ENCODE measurements at regions not wholly inside any gene's neighbourhood (a gene's known extent, or its start where the extent isn't known, plus 50 kb on each side); places are given as distances from the start of the nearest gene placed in this dataset.
"Not testable (repeated sequence)": the region's sequence is repeated elsewhere in the genome, so short reads cannot be mapped to it uniquely, and the experiment has no call there.

- Histone ChIP-seq H3K36me3 (ENCODE audit: control insufficient read depth in 2 of 2, insufficient read depth in 2 of 2, low read length in 1 of 2) (no peaks in the 10 kb centered on the region), H3K9me3 (ENCODE audit: control insufficient read depth in 2 of 2, insufficient read depth in 1 of 2, low read depth in 1 of 2, low read length in 1 of 2) (no peaks in the 10 kb centered on the region), H3K4me3 (ENCODE audit: low read depth in 1 of 2, low read length in 2 of 2) (no peak overlapping the region), H3K27me3 (ENCODE audit: control insufficient read depth in 1 of 2, insufficient read depth in 2 of 2, low read length in 2 of 2) (no peaks in the 10 kb centered on the region), H3K4me1 (ENCODE audit: control insufficient read depth in 2 of 2, insufficient read depth in 2 of 2, low read length in 1 of 2) (no peaks in the 10 kb centered on the region), H3K27ac (ENCODE audit: low read depth in 2 of 2, low read length in 1 of 2) (no peak overlapping the region)
- 46 to 52% methylated on average over 2 of the region's 2 CpGs for WGBS, 2 donors
Measured at GRCh38 chr6:86142326-86142725, 499.6 kb upstream of the SYNCRIP start.

DNA sequence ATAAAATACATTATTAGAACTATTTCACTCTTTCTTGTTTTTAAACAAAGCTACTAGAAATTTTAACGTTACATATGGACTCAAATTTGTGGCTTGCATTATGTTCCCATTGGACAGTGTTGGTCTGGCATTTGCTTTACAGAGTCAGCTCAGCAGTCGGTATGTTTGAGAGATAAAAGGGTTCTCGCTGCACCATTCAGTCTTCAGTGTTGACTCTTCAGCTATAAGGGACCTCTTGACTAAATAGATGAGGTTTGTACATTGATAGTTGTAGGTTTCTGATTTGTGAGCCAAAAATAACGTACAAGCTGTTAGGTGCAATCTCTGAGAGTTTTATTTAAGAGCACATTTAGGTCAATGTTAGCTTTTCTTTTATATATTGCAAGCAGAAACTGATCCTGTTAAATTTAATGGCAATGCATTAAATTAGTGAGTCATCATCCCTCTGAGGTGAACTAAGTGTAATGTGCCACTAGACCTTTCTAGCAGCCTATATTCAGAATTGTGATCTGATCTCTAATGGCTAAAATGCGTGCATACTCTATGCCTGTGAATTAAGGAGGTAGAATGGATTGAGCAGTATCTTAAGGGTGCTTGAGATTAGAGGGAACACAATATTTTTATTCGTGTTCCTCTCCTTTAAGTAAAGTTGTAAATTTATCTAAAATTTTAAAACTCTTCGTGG lies 485.6 kb upstream of the SYNCRIP start:
- Histone ChIP-seq H3K27ac (ENCODE audit: low read depth in 2 of 2, low read length in 1 of 2) (no peak overlapping the region), H3K9me3 (ENCODE audit: control insufficient read depth in 2 of 2, insufficient read depth in 1 of 2, low read depth in 1 of 2, low read length in 1 of 2) (no peaks in the 10 kb centered on the region), H3K27me3 (ENCODE audit: control insufficient read depth in 1 of 2, insufficient read depth in 2 of 2, low read length in 2 of 2) (no peaks in the 10 kb centered on the region), H3K4me1 (ENCODE audit: control insufficient read depth in 2 of 2, insufficient read depth in 2 of 2, low read length in 1 of 2) (no peaks in the 10 kb centered on the region), H3K36me3 (ENCODE audit: control insufficient read depth in 2 of 2, insufficient read depth in 2 of 2, low read length in 1 of 2) (no peaks in the 10 kb centered on the region), H3K4me3 (ENCODE audit: low read depth in 1 of 2, low read length in 2 of 2) (no peak overlapping the region)
- 53 to 60% methylated on average over 7 of the region's 7 CpGs for WGBS, 2 donors

DNA sequence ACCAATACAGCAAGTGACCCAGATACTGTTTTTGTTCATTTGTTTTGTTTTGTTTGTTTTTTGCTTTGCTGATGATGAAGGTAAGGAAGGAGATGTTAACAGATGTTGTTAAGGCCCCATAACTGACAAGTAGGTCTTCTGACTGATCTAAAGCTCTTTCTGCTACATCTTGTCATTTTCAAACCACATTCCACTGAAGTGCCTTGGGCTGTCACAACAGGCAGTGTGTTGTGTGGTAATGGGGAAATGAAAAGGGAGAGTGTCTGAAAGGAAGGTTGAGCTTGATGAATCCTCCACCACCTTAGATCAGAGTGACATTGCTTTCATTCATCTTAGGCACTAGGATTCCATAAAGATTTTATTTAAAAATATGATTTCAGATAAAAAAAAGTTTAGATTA lies 479.4 kb upstream of the SYNCRIP start:
- Histone ChIP-seq H3K27me3 (ENCODE audit: control insufficient read depth in 1 of 2, insufficient read depth in 2 of 2, low read length in 2 of 2) (no peaks in the 10 kb centered on the region), H3K4me1 (ENCODE audit: control insufficient read depth in 2 of 2, insufficient read depth in 2 of 2, low read length in 1 of 2) (no peaks in the 10 kb centered on the region), H3K4me3 (ENCODE audit: low read depth in 1 of 2, low read length in 2 of 2) (no peak overlapping the region), H3K36me3 (ENCODE audit: control insufficient read depth in 2 of 2, insufficient read depth in 2 of 2, low read length in 1 of 2) (no peaks in the 10 kb centered on the region), H3K27ac (ENCODE audit: low read depth in 2 of 2, low read length in 1 of 2) (no peak overlapping the region), H3K9me3 (ENCODE audit: control insufficient read depth in 2 of 2, insufficient read depth in 1 of 2, low read depth in 1 of 2, low read length in 1 of 2) (no peaks in the 10 kb centered on the region)

DNA sequence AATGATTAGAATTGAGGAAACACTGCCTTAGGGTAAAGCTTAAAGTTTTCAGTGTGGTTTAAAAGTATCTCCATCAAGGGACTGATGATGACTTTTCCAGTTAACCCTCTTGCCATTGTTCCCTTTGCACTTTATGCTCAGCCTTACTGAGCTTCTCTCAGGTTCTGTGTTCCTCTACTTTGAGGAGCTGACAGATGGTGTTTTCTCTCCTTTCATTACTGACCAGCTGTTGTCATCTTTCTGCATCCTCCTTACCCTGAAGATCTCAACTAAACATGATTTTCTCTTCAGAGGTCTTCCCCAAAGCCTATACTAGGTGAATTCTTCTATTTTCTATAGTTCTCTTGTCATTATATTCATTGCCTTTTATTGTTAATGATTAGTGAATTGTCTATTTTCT lies 475.6 kb upstream of the SYNCRIP start:
- Histone ChIP-seq H3K27ac (ENCODE audit: low read depth in 2 of 2, low read length in 1 of 2) (no peak overlapping the region), H3K36me3 (ENCODE audit: control insufficient read depth in 2 of 2, insufficient read depth in 2 of 2, low read length in 1 of 2) (no peaks in the 10 kb centered on the region), H3K4me3 (ENCODE audit: low read depth in 1 of 2, low read length in 2 of 2) (no peak overlapping the region), H3K27me3 (ENCODE audit: control insufficient read depth in 1 of 2, insufficient read depth in 2 of 2, low read length in 2 of 2) (no peaks in the 10 kb centered on the region), H3K4me1 (ENCODE audit: control insufficient read depth in 2 of 2, insufficient read depth in 2 of 2, low read length in 1 of 2) (no peaks in the 10 kb centered on the region), H3K9me3 (ENCODE audit: control insufficient read depth in 2 of 2, insufficient read depth in 1 of 2, low read depth in 1 of 2, low read length in 1 of 2) (peaks cover 0 to 2% of the 10 kb centered on the region in 2 donors)

GRCh38 chr6:86107985-86108384 lies 465.3 kb upstream of the SYNCRIP start:
- WGBS, 2 donors: 77 to 78% methylated on average over 2 of the region's 2 CpGs
- no peaks in the 10 kb centered on the region for H3K27me3 ChIP-seq (ENCODE audit: control insufficient read depth in 1 of 2, insufficient read depth in 2 of 2, low read length in 2 of 2)
- H3K4me3 ChIP-seq (ENCODE audit: low read depth in 1 of 2, low read length in 2 of 2): no peak overlapping the region
- H3K9me3 ChIP-seq (ENCODE audit: control insufficient read depth in 2 of 2, insufficient read depth in 1 of 2, low read depth in 1 of 2, low read length in 1 of 2): peaks cover 0 to 2% of the 10 kb centered on the region in 2 donors
- no peak overlapping the region for H3K27ac ChIP-seq (ENCODE audit: low read depth in 2 of 2, low read length in 1 of 2)
- no peaks in the 10 kb centered on the region for H3K36me3 ChIP-seq (ENCODE audit: control insufficient read depth in 2 of 2, insufficient read depth in 2 of 2, low read length in 1 of 2)
- H3K4me1 ChIP-seq (ENCODE audit: control insufficient read depth in 2 of 2, insufficient read depth in 2 of 2, low read length in 1 of 2): no peaks in the 10 kb centered on the region

DNA sequence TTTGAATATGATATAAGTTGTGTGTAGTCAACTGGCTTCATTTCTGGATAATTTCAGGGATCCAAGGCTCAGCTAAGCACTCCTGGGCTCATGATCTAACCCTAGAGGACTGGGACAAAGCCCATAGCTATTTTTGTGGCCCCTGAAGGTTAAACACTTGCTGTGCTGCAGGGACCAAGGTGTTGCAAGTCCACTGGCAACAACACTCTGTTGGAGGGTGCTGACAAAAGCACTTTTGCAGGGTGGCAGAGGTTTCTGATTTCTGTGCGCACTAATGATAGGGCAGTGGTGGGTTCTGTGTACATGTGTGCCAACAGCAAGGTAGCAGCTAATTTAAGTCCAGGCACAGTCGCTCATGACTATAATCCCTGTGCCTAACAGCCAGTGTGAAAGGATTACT lies 445.3 kb upstream of the SYNCRIP start:
- no peak overlapping the region for H3K4me3 ChIP-seq (ENCODE audit: low read depth in 1 of 2, low read length in 2 of 2)
- no peaks in the 10 kb centered on the region for H3K36me3 ChIP-seq (ENCODE audit: control insufficient read depth in 2 of 2, insufficient read depth in 2 of 2, low read length in 1 of 2)
- H3K4me1 ChIP-seq (ENCODE audit: control insufficient read depth in 2 of 2, insufficient read depth in 2 of 2, low read length in 1 of 2): no peaks in the 10 kb centered on the region
- H3K27me3 ChIP-seq (ENCODE audit: control insufficient read depth in 1 of 2, insufficient read depth in 2 of 2, low read length in 2 of 2): no peaks in the 10 kb centered on the region
- WGBS, 2 donors: 90 to 94% methylated on average over 2 of the region's 2 CpGs
- no peaks in the 10 kb centered on the region for H3K9me3 ChIP-seq (ENCODE audit: control insufficient read depth in 2 of 2, insufficient read depth in 1 of 2, low read depth in 1 of 2, low read length in 1 of 2)
- no peak overlapping the region for H3K27ac ChIP-seq (ENCODE audit: low read depth in 2 of 2, low read length in 1 of 2)

- no peaks in the 10 kb centered on the region for H3K27me3 ChIP-seq (ENCODE audit: control insufficient read depth in 1 of 2, insufficient read depth in 2 of 2, low read length in 2 of 2)
- 32 to 40% methylated on average over 1 of the region's 1 CpG for WGBS, 2 donors
- H3K4me1 ChIP-seq (ENCODE audit: control insufficient read depth in 2 of 2, insufficient read depth in 2 of 2, low read length in 1 of 2): no peaks in the 10 kb centered on the region
- H3K4me3 ChIP-seq (ENCODE audit: low read depth in 1 of 2, low read length in 2 of 2): no peak overlapping the region
- no peak overlapping the region for H3K27ac ChIP-seq (ENCODE audit: low read depth in 2 of 2, low read length in 1 of 2)
- no peaks in the 10 kb centered on the region for H3K36me3 ChIP-seq (ENCODE audit: control insufficient read depth in 2 of 2, insufficient read depth in 2 of 2, low read length in 1 of 2)
- H3K9me3 ChIP-seq (ENCODE audit: control insufficient read depth in 2 of 2, insufficient read depth in 1 of 2, low read depth in 1 of 2, low read length in 1 of 2): no peaks in the 10 kb centered on the region
Measured at GRCh38 chr6:86079938-86080337, 437.3 kb upstream of the SYNCRIP start.

DNA sequence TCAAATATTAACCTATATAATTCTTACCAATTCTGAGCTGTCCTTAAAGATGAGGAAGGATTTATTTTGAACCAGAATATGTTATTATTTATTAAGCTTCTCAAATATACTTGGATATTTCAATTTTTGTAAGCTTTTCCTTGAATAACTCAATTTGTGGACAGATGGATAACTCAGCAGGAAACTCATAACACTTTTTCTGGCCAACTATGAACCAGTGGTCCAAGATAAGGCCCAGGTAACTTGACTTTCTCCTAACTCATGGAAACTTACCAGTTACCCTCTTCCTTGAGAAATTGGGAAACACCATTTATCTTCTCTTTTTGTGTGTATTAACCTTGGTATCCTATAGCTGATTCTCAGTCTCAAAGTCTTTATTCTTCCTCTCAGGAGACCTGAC lies 427.5 kb upstream of the SYNCRIP start:
- Histone ChIP-seq H3K27me3 (ENCODE audit: control insufficient read depth in 1 of 2, insufficient read depth in 2 of 2, low read length in 2 of 2) (no peaks in the 10 kb centered on the region), H3K27ac (ENCODE audit: low read depth in 2 of 2, low read length in 1 of 2) (no peak overlapping the region), H3K4me3 (ENCODE audit: low read depth in 1 of 2, low read length in 2 of 2) (no peak overlapping the region), H3K9me3 (ENCODE audit: control insufficient read depth in 2 of 2, insufficient read depth in 1 of 2, low read depth in 1 of 2, low read length in 1 of 2) (peaks cover 3 to 6% of the 10 kb centered on the region in 2 donors), H3K36me3 (ENCODE audit: control insufficient read depth in 2 of 2, insufficient read depth in 2 of 2, low read length in 1 of 2) (no peaks in the 10 kb centered on the region), H3K4me1 (ENCODE audit: control insufficient read depth in 2 of 2, insufficient read depth in 2 of 2, low read length in 1 of 2) (no peaks in the 10 kb centered on the region)

GRCh38 chr6:86065002-86065401 lies 422.3 kb upstream of the SYNCRIP start:
- H3K4me1 ChIP-seq (ENCODE audit: control insufficient read depth in 2 of 2, insufficient read depth in 2 of 2, low read length in 1 of 2); H3K27ac ChIP-seq (ENCODE audit: low read depth in 2 of 2, low read length in 1 of 2); H3K4me3 ChIP-seq (ENCODE audit: low read depth in 1 of 2, low read length in 2 of 2); H3K27me3 ChIP-seq (ENCODE audit: control insufficient read depth in 1 of 2, insufficient read depth in 2 of 2, low read length in 2 of 2); H3K9me3 ChIP-seq (ENCODE audit: control insufficient read depth in 2 of 2, insufficient read depth in 1 of 2, low read depth in 1 of 2, low read length in 1 of 2); H3K36me3 ChIP-seq (ENCODE audit: control insufficient read depth in 2 of 2, insufficient read depth in 2 of 2, low read length in 1 of 2): not testable (repeated sequence)
- 86 to 92% methylated on average over 3 of the region's 3 CpGs for WGBS, 2 donors

DNA sequence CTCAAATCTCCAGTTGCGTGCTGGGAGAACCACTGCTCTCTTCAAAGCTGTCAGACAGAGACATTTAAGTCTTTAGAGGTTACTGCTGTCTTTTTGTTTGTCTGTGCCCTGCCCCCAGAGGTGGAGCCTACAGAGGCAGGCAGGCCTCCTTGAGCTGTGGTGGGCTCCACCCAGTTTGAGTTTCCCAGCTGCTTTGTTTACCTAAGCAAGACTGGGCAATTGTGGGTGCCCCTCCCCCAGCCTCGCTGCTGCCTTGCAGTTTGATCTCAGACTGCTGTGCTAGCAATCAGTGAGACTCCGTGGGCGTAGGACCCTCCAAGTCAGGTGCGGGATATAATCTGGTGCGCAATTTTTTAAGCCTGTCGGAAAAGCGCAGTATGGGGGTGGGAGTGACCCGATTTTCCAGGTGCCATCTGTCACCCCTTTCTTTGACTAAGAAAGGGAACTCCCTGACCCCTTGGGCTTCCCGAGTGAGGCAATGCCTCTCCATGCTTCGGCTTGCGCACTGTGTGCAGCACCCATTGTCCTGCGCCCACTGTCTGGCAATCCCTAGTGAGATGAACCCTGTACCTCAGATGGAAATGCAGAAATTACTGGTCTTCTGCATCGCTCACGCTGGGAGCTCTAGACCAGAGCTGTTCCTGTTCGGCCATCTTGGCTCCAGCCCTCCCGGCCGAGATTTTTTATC lies 414.8 kb upstream of the SYNCRIP start:
- H3K4me3 ChIP-seq (ENCODE audit: low read depth in 1 of 2, low read length in 2 of 2); H3K27me3 ChIP-seq (ENCODE audit: control insufficient read depth in 1 of 2, insufficient read depth in 2 of 2, low read length in 2 of 2); H3K4me1 ChIP-seq (ENCODE audit: control insufficient read depth in 2 of 2, insufficient read depth in 2 of 2, low read length in 1 of 2); H3K9me3 ChIP-seq (ENCODE audit: control insufficient read depth in 2 of 2, insufficient read depth in 1 of 2, low read depth in 1 of 2, low read length in 1 of 2); H3K36me3 ChIP-seq (ENCODE audit: control insufficient read depth in 2 of 2, insufficient read depth in 2 of 2, low read length in 1 of 2); H3K27ac ChIP-seq (ENCODE audit: low read depth in 2 of 2, low read length in 1 of 2): not testable (repeated sequence)
- WGBS, 2 donors: 79 to 82% methylated on average over 18 of the region's 18 CpGs

Data from esophagus (tissue), 2 donors.